ENCODE measurements at regions not wholly inside any gene's neighbourhood (a gene's known extent, or its start where the extent isn't known, plus 50 kb on each side); places are given as distances from the start of the nearest gene placed in this dataset.

- Mint-ChIP-seq H3K9me3 (ENCODE audit: unreplicated experiment) (no peaks in the 10 kb centered on the region), H3K27me3 (ENCODE audit: unreplicated experiment) (peaks cover 23% of the 10 kb centered on the region), H3K4me3 (ENCODE audit: unreplicated experiment) (no peak overlapping the region), H3K4me1 (ENCODE audit: unreplicated experiment) (peaks cover 12% of the 10 kb centered on the region), H3K27ac (ENCODE audit: unreplicated experiment) (no peak overlapping the region), H3K36me3 (ENCODE audit: unreplicated experiment) (no peaks in the 10 kb centered on the region)
- DNase-seq (ENCODE audit: extremely low spot score, unreplicated experiment) = no peak
- TF ChIP-seq CTCF (IDR thresholded peaks at IDR 0.05) = no peak
Observed at GRCh38 chr1:229874609-229875008, 192.4 kb upstream of the GALNT2 start.

GRCh38 chr1:229875086-229875485 lies 192.0 kb upstream of the GALNT2 start:
- Mint-ChIP-seq H3K9me3 (ENCODE audit: unreplicated experiment) (no peaks in the 10 kb centered on the region), H3K27me3 (ENCODE audit: unreplicated experiment) (peaks cover 23% of the 10 kb centered on the region), H3K4me3 (ENCODE audit: unreplicated experiment) (no peak overlapping the region), H3K36me3 (ENCODE audit: unreplicated experiment) (no peaks in the 10 kb centered on the region), H3K27ac (ENCODE audit: unreplicated experiment) (no peak overlapping the region), H3K4me1 (ENCODE audit: unreplicated experiment) (peaks cover 14% of the 10 kb centered on the region)
- no peak for TF ChIP-seq CTCF (IDR thresholded peaks at IDR 0.05)
- DNase-seq (ENCODE audit: extremely low spot score, unreplicated experiment) = no peak

GRCh38 chr1:229879746-229880145 lies 187.3 kb upstream of the GALNT2 start:
- TF ChIP-seq CTCF (IDR thresholded peaks at IDR 0.05) = no peak
- H3K9me3 Mint-ChIP-seq (ENCODE audit: unreplicated experiment) = no peaks in the 10 kb centered on the region
- H3K4me3 Mint-ChIP-seq (ENCODE audit: unreplicated experiment) = no peak overlapping the region
- H3K4me1 Mint-ChIP-seq (ENCODE audit: unreplicated experiment) = peaks cover 17% of the 10 kb centered on the region
- H3K27ac Mint-ChIP-seq (ENCODE audit: unreplicated experiment) = peak overlapping the region; percentile 33
- no peaks in the 10 kb centered on the region for H3K36me3 Mint-ChIP-seq (ENCODE audit: unreplicated experiment)
- DNase-seq (ENCODE audit: extremely low spot score, unreplicated experiment) = no peak
- peaks cover 35% of the 10 kb centered on the region for H3K27me3 Mint-ChIP-seq (ENCODE audit: unreplicated experiment)

- peak; percentile 76 for DNase-seq (ENCODE audit: extremely low spot score, unreplicated experiment)
- Mint-ChIP-seq H3K4me1 (ENCODE audit: unreplicated experiment) (peaks cover 17% of the 10 kb centered on the region), H3K27me3 (ENCODE audit: unreplicated experiment) (peaks cover 35% of the 10 kb centered on the region), H3K36me3 (ENCODE audit: unreplicated experiment) (no peaks in the 10 kb centered on the region), H3K4me3 (ENCODE audit: unreplicated experiment) (no peak overlapping the region), H3K9me3 (ENCODE audit: unreplicated experiment) (no peaks in the 10 kb centered on the region), H3K27ac (ENCODE audit: unreplicated experiment) (peak overlapping the region; percentile 33)
- no peak for TF ChIP-seq CTCF (IDR thresholded peaks at IDR 0.05)
Observed at GRCh38 chr1:229880271-229881170, 186.5 kb upstream of the GALNT2 start.

- Mint-ChIP-seq H3K27me3 (ENCODE audit: unreplicated experiment) (peaks cover 23% of the 10 kb centered on the region), H3K27ac (ENCODE audit: unreplicated experiment) (no peak overlapping the region), H3K4me3 (ENCODE audit: unreplicated experiment) (no peak overlapping the region), H3K4me1 (ENCODE audit: unreplicated experiment) (peaks cover 19% of the 10 kb centered on the region), H3K36me3 (ENCODE audit: unreplicated experiment) (no peaks in the 10 kb centered on the region), H3K9me3 (ENCODE audit: unreplicated experiment) (no peaks in the 10 kb centered on the region)
- DNase-seq (ENCODE audit: extremely low spot score, unreplicated experiment) = peak; percentile 63
- no peak for TF ChIP-seq CTCF (IDR thresholded peaks at IDR 0.05)
Observed at GRCh38 chr1:229882621-229883020, 184.4 kb upstream of the GALNT2 start.
